GM12874 (cell line): ENCODE measurements at regions not wholly inside any gene's neighbourhood (a gene's known extent, or its start where the extent isn't known, plus 50 kb on each side); places are given as distances from the start of the nearest gene placed in this dataset.

Experiments used
- TF ChIP-seq, protein P1 (sequence below): IDR thresholded peaks from 2 replicates; pipeline ENCODE4 v1.5.1; 2011; ENCODE audit warnings: low read depth, mild to moderate bottlenecking, control low read depth, low read length, moderate library complexity; ENCODE audit not compliant: insufficient read depth

DNA sequence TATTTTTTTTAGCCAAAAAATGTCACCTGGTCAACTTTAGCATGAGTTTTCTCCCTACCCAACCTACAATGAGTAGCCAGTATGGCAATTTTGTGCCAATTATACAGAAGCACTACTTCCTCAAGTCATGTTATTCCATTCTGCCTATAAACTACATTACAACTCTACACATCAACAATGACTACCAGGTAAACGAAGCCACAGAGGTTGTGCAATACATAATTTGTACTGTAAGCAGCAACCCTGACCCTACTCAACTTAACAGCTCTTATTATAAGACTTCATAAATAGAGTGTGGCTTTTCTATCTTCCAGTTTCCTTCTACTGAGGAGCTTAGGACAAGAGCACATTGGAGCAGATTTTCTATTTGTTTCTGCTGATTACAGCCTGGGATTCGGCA is 160.5 kb downstream of the HS3ST1 start:
- TF ChIP-seq, protein P1, sequence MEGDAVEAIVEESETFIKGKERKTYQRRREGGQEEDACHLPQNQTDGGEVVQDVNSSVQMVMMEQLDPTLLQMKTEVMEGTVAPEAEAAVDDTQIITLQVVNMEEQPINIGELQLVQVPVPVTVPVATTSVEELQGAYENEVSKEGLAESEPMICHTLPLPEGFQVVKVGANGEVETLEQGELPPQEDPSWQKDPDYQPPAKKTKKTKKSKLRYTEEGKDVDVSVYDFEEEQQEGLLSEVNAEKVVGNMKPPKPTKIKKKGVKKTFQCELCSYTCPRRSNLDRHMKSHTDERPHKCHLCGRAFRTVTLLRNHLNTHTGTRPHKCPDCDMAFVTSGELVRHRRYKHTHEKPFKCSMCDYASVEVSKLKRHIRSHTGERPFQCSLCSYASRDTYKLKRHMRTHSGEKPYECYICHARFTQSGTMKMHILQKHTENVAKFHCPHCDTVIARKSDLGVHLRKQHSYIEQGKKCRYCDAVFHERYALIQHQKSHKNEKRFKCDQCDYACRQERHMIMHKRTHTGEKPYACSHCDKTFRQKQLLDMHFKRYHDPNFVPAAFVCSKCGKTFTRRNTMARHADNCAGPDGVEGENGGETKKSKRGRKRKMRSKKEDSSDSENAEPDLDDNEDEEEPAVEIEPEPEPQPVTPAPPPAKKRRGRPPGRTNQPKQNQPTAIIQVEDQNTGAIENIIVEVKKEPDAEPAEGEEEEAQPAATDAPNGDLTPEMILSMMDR = no peak

DNA sequence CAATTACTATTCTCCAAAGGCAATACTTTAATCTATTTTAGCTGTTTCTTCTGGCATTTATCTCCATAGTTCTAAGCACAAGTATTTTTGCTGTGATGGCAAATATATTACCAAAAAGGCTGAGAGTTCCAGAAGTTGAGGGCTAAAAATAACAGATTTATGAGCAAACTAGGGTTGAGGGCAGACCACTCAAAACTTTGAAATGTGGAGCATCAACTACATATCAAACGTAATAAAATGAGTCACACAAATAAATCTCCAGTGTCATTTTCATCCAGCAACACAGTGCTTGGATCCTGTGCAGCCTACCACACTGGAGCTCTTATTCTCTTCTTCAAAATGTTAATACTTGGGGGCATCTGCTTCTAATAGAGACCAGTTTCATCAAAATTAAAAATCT is 163.9 kb downstream of the HS3ST1 start:
- TF ChIP-seq, protein P1 = no peak

DNA sequence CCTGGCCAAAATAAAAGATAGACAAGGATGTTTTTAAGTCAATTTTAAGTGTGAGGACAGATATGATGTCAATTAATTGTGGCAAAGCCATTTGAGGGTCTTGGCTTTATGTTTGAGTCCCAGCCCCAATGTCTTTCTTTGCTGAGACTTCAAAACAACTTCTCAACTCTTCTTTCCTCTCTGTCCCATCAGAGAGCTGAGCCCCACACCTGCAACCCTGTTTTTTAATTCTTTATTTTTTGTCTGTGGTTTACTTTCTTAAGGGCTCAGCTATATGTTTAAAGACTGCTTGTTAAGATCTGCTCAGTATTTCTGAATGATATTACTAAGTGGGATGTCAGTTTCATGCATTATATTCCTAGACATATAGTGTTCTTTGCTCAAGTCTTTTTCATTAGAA is 164.3 kb downstream of the HS3ST1 start:
- TF ChIP-seq, protein P1 = no peak

DNA sequence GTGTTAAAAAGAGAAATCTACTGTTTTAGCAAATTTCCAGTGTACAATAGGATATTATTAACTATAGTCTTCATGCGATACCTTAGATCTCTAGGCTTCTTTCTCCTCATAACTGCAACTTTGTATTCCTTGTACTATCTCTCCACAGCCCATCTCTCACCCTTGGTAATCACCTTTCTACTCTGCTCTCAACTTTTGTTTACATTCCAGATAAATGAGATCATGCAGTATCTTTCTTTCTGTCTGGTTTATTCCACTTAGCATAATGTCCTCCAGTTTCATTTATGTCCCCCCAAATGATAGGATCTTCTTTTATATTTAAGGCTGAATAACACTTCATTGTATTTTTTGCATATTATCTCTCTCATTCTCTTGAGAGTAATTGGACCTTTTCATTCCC is 165.5 kb downstream of the HS3ST1 start:
- TF ChIP-seq, protein P1 = no peak

DNA sequence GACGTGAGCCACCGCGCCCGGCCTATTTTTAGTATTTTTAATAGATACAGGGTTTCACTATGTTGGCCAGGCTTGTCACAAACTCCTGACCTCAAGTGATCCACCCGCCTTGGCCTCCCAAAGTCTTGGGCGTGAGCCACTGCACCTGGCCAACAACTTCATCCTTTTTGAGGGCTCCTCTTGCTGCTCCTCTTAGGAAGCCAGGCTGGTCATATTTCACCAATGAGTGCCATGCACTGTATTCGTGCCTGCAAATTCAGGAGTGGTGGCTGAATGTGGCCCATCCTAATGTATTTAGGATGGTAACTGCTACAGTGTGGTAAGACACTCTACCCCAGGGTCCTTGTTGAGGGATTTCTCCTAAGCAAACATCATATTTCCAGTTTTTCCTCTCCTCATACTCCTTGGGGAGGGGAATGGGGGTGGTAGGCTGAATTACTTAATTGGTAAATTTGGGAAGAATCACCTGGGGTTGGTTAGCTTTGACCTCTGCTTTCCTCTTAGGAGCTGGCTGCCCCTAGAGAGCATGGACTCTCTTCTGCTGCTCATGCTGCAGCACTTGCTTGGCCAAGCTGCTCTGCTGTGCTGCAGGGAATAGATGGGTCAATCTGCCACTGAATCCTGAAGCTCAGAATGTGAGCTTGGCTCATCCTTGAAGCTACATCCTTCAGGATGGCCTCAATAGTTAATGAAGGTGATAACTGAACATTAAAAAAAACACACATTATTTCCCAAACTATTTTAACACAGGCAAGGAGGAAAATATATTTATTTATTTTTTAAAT is 167.4 kb downstream of the HS3ST1 start:
- TF ChIP-seq, protein P1 = no peak

DNA sequence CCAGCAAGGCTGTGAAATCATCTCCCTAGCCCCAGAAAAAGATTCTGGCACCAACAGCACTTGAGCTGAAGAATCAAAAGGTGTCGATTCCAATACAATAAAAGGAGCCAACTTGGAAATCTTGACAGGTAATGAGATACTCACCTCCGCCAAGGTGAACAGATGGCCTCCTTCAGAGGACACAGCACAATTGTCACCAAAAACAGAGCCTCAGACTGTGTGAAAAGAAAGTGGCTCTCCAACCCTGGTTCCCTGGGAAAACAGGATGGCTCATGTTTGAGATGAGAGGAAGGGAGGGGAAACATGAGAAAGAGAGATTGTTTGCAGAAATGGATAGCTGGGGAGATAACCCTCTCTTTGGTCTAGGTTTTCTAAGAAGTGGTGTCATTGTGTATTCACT is 168.9 kb downstream of the HS3ST1 start:
- TF ChIP-seq, protein P1 = no peak

DNA sequence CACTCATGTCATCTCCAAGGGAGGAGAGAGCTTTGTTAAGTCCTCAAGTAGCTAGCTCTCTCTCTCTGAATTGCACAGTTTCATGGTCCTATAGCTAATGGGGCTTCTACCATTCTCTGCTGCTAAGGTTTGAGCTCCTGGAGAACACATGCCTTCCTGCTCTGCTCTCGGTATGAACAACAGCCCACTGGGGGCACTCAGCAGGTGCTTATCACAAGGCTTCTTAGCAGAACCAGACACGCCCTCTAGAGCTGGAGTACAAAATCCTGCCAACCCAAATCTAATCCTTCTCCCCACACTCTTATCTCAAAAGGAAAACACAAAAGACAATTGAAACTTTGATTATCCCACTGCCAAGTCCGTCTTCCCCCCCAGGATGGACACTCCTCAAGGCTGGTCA is 176.5 kb downstream of the HS3ST1 start:
- TF ChIP-seq, protein P1 = no peak
